ENCODE measurements at regions not wholly inside any gene's neighbourhood (a gene's known extent, or its start where the extent isn't known, plus 50 kb on each side); places are given as distances from the start of the nearest gene placed in this dataset.
"Not testable (repeated sequence)": the region's sequence is repeated elsewhere in the genome, so short reads cannot be mapped to it uniquely, and the experiment has no call there.

- DNase-seq = no peak
Measured at GRCh38 chr14:105913221-105913620, 386.8 kb downstream of the TMEM121 start.

- DNase-seq = no peak
Measured at GRCh38 chr14:105913861-105914260, 387.5 kb downstream of the TMEM121 start.

- not testable (repeated sequence) for DNase-seq
Measured at GRCh38 chr14:105914281-105914680, 387.9 kb downstream of the TMEM121 start.

GRCh38 chr14:105914738-105915385 lies 388.5 kb downstream of the TMEM121 start:
- no peak for DNase-seq

GRCh38 chr14:105915546-105915945 lies 389.2 kb downstream of the TMEM121 start:
- DNase-seq = not testable (repeated sequence)

GRCh38 chr14:105917136-105917932 lies 391.0 kb downstream of the TMEM121 start:
- DNase-seq = not testable (repeated sequence)

GRCh38 chr14:105917933-105918436 lies 391.6 kb downstream of the TMEM121 start:
- DNase-seq = no peak

- DNase-seq = no peak
Measured at GRCh38 chr14:105918496-105919262, 392.3 kb downstream of the TMEM121 start.

- no peak for DNase-seq
Measured at GRCh38 chr14:105919458-105920150, 393.2 kb downstream of the TMEM121 start.

- DNase-seq = not testable (repeated sequence)
Measured at GRCh38 chr14:105920151-105920700, 393.8 kb downstream of the TMEM121 start.

GRCh38 chr14:105920803-105921755 lies 394.7 kb downstream of the TMEM121 start:
- DNase-seq = not testable (repeated sequence)

GRCh38 chr14:105921781-105922180 lies 395.4 kb downstream of the TMEM121 start:
- DNase-seq = not testable (repeated sequence)

GRCh38 chr14:105923520-105924191 lies 397.3 kb downstream of the TMEM121 start:
- DNase-seq = not testable (repeated sequence)

GRCh38 chr14:105924951-105925591 lies 398.7 kb downstream of the TMEM121 start:
- no peak for DNase-seq

GRCh38 chr14:105925615-105926372 lies 399.4 kb downstream of the TMEM121 start:
- DNase-seq = no peak

GRCh38 chr14:105926373-105927095 lies 400.2 kb downstream of the TMEM121 start:
- no peak for DNase-seq

- no peak for DNase-seq
Measured at GRCh38 chr14:105927096-105928060, 401.0 kb downstream of the TMEM121 start.
